ENCODE measurements at regions not wholly inside any gene's neighbourhood (a gene's known extent, or its start where the extent isn't known, plus 50 kb on each side); places are given as distances from the start of the nearest gene placed in this dataset.

- Mint-ChIP-seq H3K36me3 (no peaks in the 10 kb centered on the region), H3K9me3 (peaks cover 3 to 10% of the 10 kb centered on the region in 2 donors), H3K27ac (no peak overlapping the region)
- DNase-seq (ENCODE audit: low spot score in 2 of 2) (no peak), ATAC-seq (no peak)
Observed at GRCh38 chr12:115716551-115716950, 560.9 kb downstream of the MED13L start.

- DNase-seq (ENCODE audit: low spot score in 2 of 2) = no peak
- no peak overlapping the region for H3K27ac Mint-ChIP-seq
- no peaks in the 10 kb centered on the region for H3K36me3 Mint-ChIP-seq
- H3K9me3 Mint-ChIP-seq = peaks cover 9 to 12% of the 10 kb centered on the region in 2 donors
- ATAC-seq = no peak
Observed at GRCh38 chr12:115712676-115713075, 564.8 kb downstream of the MED13L start.

DNA sequence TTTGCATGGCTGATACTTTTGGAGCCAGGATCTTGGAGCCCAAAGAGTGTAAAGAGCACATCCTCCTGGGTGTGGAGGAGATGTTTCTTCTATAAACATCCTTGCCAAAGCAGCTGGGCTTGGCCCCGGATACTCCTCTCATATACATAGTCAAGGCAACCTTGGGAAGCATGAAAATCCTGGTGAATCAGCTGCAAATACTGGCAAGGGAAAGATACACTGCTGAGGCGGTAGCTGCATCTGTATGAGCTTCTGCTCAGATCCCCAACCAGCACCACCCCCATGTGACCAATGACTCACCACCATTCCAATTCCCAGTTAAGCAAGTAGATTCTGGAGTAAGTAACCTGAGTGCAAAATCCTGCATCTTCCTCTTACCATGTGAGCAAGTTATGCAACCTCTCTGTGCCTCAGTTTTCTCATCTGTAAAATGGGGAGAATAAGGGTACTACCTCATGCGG lies 567.4 kb downstream of the MED13L start:
- peaks cover 18 to 25% of the 10 kb centered on the region in 2 donors for H3K9me3 Mint-ChIP-seq
- ATAC-seq (no peak), DNase-seq (ENCODE audit: low spot score in 2 of 2) (no peak)
- H3K36me3 Mint-ChIP-seq = peaks cover 4 to 9% of the 10 kb centered on the region in 2 donors
- no peak overlapping the region for H3K27ac Mint-ChIP-seq

DNA sequence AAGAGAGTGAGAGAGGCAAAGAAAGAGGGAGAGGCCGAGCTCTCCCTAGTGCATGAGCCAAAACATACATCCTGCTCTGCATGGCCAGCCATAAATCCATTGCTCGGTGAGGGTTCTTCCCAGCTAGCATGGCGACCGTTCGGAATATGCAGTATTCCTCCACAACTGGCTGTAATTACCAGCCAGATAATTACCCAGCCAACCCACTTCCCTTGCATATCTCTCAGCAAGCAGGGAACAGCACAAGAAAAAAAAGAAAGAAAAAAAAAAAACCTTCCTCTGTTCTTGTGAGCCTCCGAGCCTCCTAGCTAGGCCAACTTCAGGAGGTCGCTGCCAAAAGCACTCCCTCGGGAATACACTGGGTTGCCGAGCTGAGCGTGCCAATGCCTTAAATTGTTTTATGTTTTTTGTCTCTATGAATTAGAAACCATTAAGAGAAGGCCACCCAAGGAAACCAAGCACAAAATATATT lies 567.9 kb downstream of the MED13L start:
- ATAC-seq = no peak

DNA sequence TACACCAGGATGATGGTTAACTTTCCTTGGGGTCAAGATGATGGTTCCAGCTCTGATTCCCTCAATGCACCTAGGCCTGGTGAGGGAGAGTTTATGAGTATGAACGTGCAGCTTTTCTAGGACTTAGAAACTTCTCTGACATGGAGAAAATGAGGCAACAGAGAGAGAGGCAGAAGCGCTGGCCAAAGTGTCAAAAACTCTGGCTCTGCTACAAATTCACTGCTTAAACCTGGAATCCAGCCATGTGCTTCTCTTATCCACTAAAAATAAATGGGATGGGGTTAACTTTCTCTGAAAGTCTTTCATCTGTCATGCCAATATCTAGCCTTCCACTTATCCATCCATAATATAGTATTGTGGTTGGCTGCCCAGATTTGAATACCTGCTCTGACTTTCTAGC lies 568.7 kb downstream of the MED13L start:
- H3K9me3 Mint-ChIP-seq = peaks cover 18 to 26% of the 10 kb centered on the region in 2 donors
- no peak for DNase-seq (ENCODE audit: low spot score in 2 of 2)
- H3K27ac Mint-ChIP-seq = no peak overlapping the region
- no peak for ATAC-seq
- peaks cover 4 to 9% of the 10 kb centered on the region in 2 donors for H3K36me3 Mint-ChIP-seq

More for the DNA sequence above, 567.9 kb downstream of the MED13L start:
- Mint-ChIP-seq H3K27ac (no peak overlapping the region), H3K9me3 (peaks cover 18 to 26% of the 10 kb centered on the region in 2 donors), H3K36me3 (peaks cover 4 to 9% of the 10 kb centered on the region in 2 donors)
- no peak for DNase-seq (ENCODE audit: low spot score in 2 of 2)

- Mint-ChIP-seq H3K36me3 (peaks cover 4 to 6% of the 10 kb centered on the region in 2 donors), H3K27ac (no peak overlapping the region), H3K9me3 (peaks cover 11 to 15% of the 10 kb centered on the region in 2 donors)
- DNase-seq (ENCODE audit: low spot score in 2 of 2) (no peak), ATAC-seq (no peak)
Observed at GRCh38 chr12:115700896-115701465, 576.5 kb downstream of the MED13L start.

DNA sequence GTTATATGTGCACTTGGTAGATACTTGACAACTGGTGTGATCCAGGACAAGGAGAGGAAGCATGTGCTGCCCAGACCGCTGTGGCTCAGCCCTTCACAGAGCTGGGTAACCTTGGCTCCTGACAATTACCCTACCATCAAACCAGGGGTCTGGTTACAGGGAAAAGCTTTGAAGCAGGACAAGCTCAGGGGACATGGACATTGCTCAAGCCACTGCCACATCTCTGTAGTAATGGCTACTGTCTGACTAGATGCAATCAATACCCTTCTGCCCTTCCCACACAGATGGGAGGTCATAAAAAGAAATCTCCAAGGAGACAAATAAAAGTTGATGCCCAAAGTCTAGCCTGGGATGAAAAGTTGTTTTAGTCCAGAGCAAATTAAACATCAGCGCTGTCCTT lies 577.4 kb downstream of the MED13L start:
- no peak for ATAC-seq

DNA sequence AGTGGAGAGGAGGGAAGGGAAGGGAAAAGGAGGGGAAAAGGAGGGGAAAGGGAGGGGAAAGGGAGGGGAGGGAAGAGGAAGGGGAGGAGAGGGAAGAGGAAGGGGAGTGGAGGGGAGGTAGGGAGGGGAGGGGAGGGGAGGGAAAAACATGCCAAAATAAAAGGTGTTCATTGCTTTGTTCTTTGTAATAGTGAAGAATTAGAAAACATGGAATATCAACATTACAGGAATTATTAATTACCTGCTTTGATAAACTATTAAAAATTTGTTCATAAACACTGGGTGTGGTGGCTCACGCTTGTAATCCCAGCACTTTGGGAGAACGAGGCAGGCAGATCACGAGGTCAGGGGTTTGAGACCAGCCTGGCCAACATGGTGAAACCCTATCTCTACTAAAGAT lies 579.2 kb downstream of the MED13L start:
- no peaks in the 10 kb centered on the region for H3K36me3 Mint-ChIP-seq
- DNase-seq (ENCODE audit: low spot score in 2 of 2) = no peak
- ATAC-seq = no peak
- no peak overlapping the region for H3K27ac Mint-ChIP-seq
- H3K9me3 Mint-ChIP-seq = peaks cover 9 to 11% of the 10 kb centered on the region in 2 donors

More for the DNA sequence above, 577.4 kb downstream of the MED13L start:
- H3K36me3 Mint-ChIP-seq = no peaks in the 10 kb centered on the region
- H3K27ac Mint-ChIP-seq = no peak overlapping the region
- peaks cover 7 to 9% of the 10 kb centered on the region in 2 donors for H3K9me3 Mint-ChIP-seq
- DNase-seq (ENCODE audit: low spot score in 2 of 2) = no peak

DNA sequence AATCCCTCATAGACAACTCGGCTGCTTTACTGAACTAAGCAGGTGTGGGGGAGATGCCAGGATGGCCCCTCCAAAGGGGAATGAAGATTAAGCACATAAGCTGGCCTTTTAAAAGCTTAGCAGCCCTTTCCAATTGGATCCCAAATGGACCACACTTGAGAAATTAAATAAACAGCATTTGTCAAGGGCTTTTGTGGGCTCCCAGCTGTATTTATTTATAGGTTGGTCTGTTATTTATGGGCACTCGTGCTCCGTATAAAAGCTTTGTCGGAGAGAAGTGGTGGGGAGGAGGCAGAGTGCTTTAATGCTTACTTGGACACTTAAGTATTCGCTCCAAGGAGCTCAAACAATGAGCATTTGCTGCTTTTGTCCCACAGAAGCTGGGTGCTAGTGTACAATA lies 580.2 kb downstream of the MED13L start:
- DNase-seq (ENCODE audit: low spot score in 2 of 2) (no peak), ATAC-seq (no peak)
- peaks cover 9 to 11% of the 10 kb centered on the region in 2 donors for H3K9me3 Mint-ChIP-seq
- no peak overlapping the region for H3K27ac Mint-ChIP-seq
- no peaks in the 10 kb centered on the region for H3K36me3 Mint-ChIP-seq

- Mint-ChIP-seq H3K9me3 (peaks cover 4 to 8% of the 10 kb centered on the region in 2 donors), H3K27ac (no peak overlapping the region), H3K36me3 (no peaks in the 10 kb centered on the region)
- ATAC-seq = no peak
- DNase-seq (ENCODE audit: low spot score in 2 of 2) = no peak
Observed at GRCh38 chr12:115694564-115694963, 582.9 kb downstream of the MED13L start.

- no peak for DNase-seq (ENCODE audit: low spot score in 2 of 2)
- no peak for ATAC-seq
- Mint-ChIP-seq H3K36me3 (no peaks in the 10 kb centered on the region), H3K9me3 (peaks cover 4% of the 10 kb centered on the region in 2 donors), H3K27ac (no peak overlapping the region)
Observed at GRCh38 chr12:115693970-115694369, 583.5 kb downstream of the MED13L start.

GRCh38 chr12:115691123-115691522 lies 586.4 kb downstream of the MED13L start:
- no peaks in the 10 kb centered on the region for H3K36me3 Mint-ChIP-seq
- DNase-seq (ENCODE audit: low spot score in 2 of 2) (no peak), ATAC-seq (no peak)
- no peak overlapping the region for H3K27ac Mint-ChIP-seq
- H3K9me3 Mint-ChIP-seq = peaks cover 4 to 9% of the 10 kb centered on the region in 2 donors

DNA sequence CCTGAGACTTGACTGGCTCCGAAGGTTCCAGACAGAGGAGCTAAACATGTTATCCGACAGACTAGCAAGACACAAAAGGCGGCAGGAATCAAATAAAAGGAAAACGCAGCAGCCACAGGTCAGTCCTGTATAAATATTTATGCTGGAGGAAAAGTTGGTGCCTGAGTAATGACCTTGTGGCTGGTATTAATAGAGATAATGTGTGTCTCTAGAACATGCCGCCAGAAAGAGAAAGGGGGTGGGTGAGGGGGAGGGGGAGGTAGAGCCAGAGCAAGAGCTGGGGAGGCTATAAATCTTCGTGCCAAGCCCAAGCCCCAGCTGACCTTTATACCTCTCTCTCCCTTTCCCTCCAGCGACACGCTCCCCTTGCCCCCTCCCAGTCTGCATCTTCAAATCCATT lies 590.4 kb downstream of the MED13L start:
- Mint-ChIP-seq H3K9me3 (peaks cover 4 to 11% of the 10 kb centered on the region in 2 donors), H3K36me3 (no peaks in the 10 kb centered on the region), H3K27ac (no peak overlapping the region)
- no peak for DNase-seq (ENCODE audit: low spot score in 2 of 2)
- ATAC-seq = no peak

GRCh38 chr12:115683240-115683780 lies 594.2 kb downstream of the MED13L start:
- Mint-ChIP-seq H3K27ac (no peak overlapping the region), H3K36me3 (no peaks in the 10 kb centered on the region), H3K9me3 (peaks cover 5 to 11% of the 10 kb centered on the region in 2 donors)
- ATAC-seq (no peak), DNase-seq (ENCODE audit: low spot score in 2 of 2) (no peak)

DNA sequence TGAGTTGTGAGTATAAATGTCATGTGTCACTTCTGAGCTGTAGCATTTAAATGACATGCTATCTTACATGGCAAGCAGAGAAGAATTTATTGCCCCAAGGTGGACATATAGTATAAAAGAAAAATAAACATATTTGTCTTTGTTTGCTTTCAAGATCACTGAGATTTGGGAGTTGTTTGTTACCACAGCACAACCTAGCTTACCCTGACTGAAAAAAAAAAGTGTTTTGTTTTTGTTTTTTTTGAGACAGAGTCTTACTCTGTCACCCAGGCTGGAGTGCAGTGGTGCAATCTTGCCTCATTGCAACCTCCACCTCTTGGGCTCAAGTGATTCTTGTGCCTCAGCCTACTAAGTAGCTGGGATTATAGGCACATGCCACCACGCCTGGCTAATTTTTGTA lies 596.5 kb downstream of the MED13L start:
- DNase-seq (ENCODE audit: low spot score in 2 of 2) = no peak
- no peak for ATAC-seq
- H3K27ac Mint-ChIP-seq = no peak overlapping the region
- H3K36me3 Mint-ChIP-seq = no peaks in the 10 kb centered on the region
- peaks cover 5 to 10% of the 10 kb centered on the region in 2 donors for H3K9me3 Mint-ChIP-seq

GRCh38 chr12:115672506-115673080 lies 604.9 kb downstream of the MED13L start:
- H3K9me3 Mint-ChIP-seq = peaks cover 0 to 15% of the 10 kb centered on the region in 2 donors
- DNase-seq (ENCODE audit: low spot score in 2 of 2) (no peak), ATAC-seq (no peak)
- no peaks in the 10 kb centered on the region for H3K36me3 Mint-ChIP-seq
- H3K27ac Mint-ChIP-seq = no peak overlapping the region

DNA sequence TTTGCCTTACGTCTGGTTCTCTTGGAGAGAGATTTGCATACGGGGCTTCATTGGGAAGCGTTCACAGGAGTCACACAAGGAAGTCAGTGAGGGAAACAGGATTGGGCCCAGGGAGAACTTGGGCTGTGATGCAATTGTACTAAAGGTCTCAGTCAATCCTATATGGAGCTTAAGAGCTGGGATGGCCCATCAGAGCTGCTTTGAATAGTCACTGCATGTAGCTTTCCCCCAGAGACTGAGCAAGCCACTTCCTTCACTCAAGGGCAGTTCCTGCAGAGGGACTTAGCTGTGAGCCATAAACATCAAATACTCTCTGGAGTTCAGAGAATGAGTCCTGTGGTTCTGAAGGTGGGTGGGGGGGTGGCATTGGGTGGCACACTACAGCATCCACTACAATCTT lies 605.4 kb downstream of the MED13L start:
- Mint-ChIP-seq H3K27ac (no peak overlapping the region), H3K9me3 (peaks cover 0 to 15% of the 10 kb centered on the region in 2 donors), H3K36me3 (no peaks in the 10 kb centered on the region)
- DNase-seq (ENCODE audit: low spot score in 2 of 2) (no peak), ATAC-seq (no peak)

- H3K9me3 Mint-ChIP-seq = peaks cover 0 to 11% of the 10 kb centered on the region in 2 donors
- no peak overlapping the region for H3K27ac Mint-ChIP-seq
- ATAC-seq (no peak), DNase-seq (ENCODE audit: low spot score in 2 of 2) (no peak)
- H3K36me3 Mint-ChIP-seq = no peaks in the 10 kb centered on the region
Observed at GRCh38 chr12:115670869-115671268, 606.6 kb downstream of the MED13L start.

Data from activated naive CD4-positive, alpha-beta T cell treated with anti-CD3 and anti-CD28 coated beads, Interleukin-2, amount 50 U/mL, for 72 hours (primary cell).